IMR-90 (cell line): ENCODE measurements at regions not wholly inside any gene's neighbourhood (a gene's known extent, or its start where the extent isn't known, plus 50 kb on each side); places are given as distances from the start of the nearest gene placed in this dataset.

Experiments
- FOS ChIP-seq: fragments of 150-350 bp; IDR thresholded peaks from 2 replicates; pipeline ENCODE4 v1.6.1; 2016; ENCODE audit warnings: low read depth, low read length
- MAZ ChIP-seq: IDR thresholded peaks from 2 replicates; pipeline ENCODE4 v1.6.1; 2012; ENCODE audit warnings: low read depth, mild to moderate bottlenecking, low read length, improper control_type of control experiment, moderate library complexity, borderline replicate concordance
- POLR2A ChIP-seq: IDR thresholded peaks from 2 replicates; pipeline ENCODE4 v1.6.1; 2012; ENCODE audit warnings: mild to moderate bottlenecking, low read depth, low read length
- RAD21 ChIP-seq: IDR thresholded peaks from 2 replicates; pipeline ENCODE4 v1.6.1; 2012; ENCODE audit warnings: low read length, improper control_type of control experiment
- RFX5 ChIP-seq: IDR thresholded peaks from 2 replicates; pipeline ENCODE4 v1.8.0; 2012; ENCODE audit warnings: low read depth, mild to moderate bottlenecking, low read length, moderate library complexity
- TF ChIP-seq, protein P1 (sequence below): conservative IDR thresholded peaks from 2 replicates; pipeline ENCODE4 v1.5.1; 2012; ENCODE audit warnings: mild to moderate bottlenecking, low read depth, low read length, improper control_type of control experiment
- TF ChIP-seq, protein P2 (sequence below): fragments of 150-350 bp; IDR thresholded peaks from 2 replicates; pipeline ENCODE4 v1.6.1; 2017; ENCODE audit warnings: mild to moderate bottlenecking, antibody characterized with exemption, low read length, low read depth

DNA sequence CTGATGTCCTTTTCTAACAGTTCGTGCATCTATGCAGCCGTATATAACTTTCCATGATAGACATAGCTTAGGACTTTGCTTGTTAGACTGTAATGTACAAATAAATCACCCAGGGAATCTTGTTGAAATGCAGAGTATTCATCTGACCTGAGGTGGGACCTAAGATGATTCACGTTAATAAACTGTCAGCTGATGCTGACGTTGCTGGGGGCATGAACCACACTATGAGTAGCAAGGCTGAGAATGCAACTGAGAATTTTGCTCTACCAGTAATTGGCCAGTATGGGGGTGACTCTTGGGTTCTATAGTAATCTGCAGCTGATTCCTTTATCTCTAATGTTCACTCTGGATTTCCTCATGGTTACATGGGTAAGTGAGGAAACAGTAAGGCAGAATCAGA is 130.1 kb upstream of the MALRD1 start:
- TF ChIP-seq, protein P1, sequence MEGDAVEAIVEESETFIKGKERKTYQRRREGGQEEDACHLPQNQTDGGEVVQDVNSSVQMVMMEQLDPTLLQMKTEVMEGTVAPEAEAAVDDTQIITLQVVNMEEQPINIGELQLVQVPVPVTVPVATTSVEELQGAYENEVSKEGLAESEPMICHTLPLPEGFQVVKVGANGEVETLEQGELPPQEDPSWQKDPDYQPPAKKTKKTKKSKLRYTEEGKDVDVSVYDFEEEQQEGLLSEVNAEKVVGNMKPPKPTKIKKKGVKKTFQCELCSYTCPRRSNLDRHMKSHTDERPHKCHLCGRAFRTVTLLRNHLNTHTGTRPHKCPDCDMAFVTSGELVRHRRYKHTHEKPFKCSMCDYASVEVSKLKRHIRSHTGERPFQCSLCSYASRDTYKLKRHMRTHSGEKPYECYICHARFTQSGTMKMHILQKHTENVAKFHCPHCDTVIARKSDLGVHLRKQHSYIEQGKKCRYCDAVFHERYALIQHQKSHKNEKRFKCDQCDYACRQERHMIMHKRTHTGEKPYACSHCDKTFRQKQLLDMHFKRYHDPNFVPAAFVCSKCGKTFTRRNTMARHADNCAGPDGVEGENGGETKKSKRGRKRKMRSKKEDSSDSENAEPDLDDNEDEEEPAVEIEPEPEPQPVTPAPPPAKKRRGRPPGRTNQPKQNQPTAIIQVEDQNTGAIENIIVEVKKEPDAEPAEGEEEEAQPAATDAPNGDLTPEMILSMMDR: no peak
- TF ChIP-seq POLR2A: no peak
- TF ChIP-seq FOS: peak; percentile 89
- TF ChIP-seq, protein P2, sequence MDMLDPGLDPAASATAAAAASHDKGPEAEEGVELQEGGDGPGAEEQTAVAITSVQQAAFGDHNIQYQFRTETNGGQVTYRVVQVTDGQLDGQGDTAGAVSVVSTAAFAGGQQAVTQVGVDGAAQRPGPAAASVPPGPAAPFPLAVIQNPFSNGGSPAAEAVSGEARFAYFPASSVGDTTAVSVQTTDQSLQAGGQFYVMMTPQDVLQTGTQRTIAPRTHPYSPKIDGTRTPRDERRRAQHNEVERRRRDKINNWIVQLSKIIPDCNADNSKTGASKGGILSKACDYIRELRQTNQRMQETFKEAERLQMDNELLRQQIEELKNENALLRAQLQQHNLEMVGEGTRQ: peak; percentile 78
- 0 out of 2 replicates have a peak, but pooled peaks have one; percentile 15 for TF ChIP-seq MAZ
- TF ChIP-seq RAD21: no peak
- TF ChIP-seq RFX5: no peak
